Prostate gland (tissue), 2 donors: ENCODE measurements at regions not wholly inside any gene's neighbourhood (a gene's known extent, or its start where the extent isn't known, plus 50 kb on each side); places are given as distances from the start of the nearest gene placed in this dataset.

ENCODE experiments used
- DNase-seq: peaks from one replicate; pipeline ENCODE4 v3.0.0-alpha.2; 2019; ENCODE audit warnings: low spot score
- H3K27ac ChIP-seq, 2 donors: fragments of 200-600 bp; sonication (generic); 2 replicates each; pipeline ENCODE4 v1.5.1; 2017 to 2019
- H3K27me3 ChIP-seq: fragments of 200-600 bp; sonication (generic); replicated peaks from 2 replicates; pipeline ENCODE4 v1.5.1; 2019; ENCODE audit not compliant: insufficient read depth
- H3K36me3 ChIP-seq, 2 donors: fragments of 200-600 bp; sonication (generic); 1 replicate in 1 of 2; 2 replicates in 1 of 2; pipeline versions ENCODE4 v1.5.1 to v1.8.1; 2017 to 2019
- H3K4me1 ChIP-seq: fragments of 200-600 bp; sonication (generic); replicated peaks from 2 replicates; pipeline ENCODE4 v1.5.1; 2019
- H3K4me3 ChIP-seq, 2 donors: fragments of 200-600 bp; sonication (generic); 2 replicates each; pipeline ENCODE4 v1.5.1; 2017 to 2019
- H3K9me3 ChIP-seq: fragments of 200-600 bp; sonication (generic); 2 replicates; pipeline ENCODE4 v1.5.1; 2017
- POLR2A ChIP-seq: fragments of 450-650 bp; IDR thresholded peaks from one replicate; pipeline ENCODE4 v1.6.1; 2016; ENCODE audit warnings: antibody characterized with exemption, mild to moderate bottlenecking
- POLR2AphosphoS5 ChIP-seq: sonication (generic); formaldehyde crosslinking; IDR thresholded peaks from one replicate; pipeline ENCODE4 v1.6.1; 2017; ENCODE audit warnings: antibody characterized with exemption
- WGBS: methylation state at CpG from one replicate; pipeline ENCODE4 v1.1.5; 2018; 5-methylcytosine and 5-hydroxymethylcytosine counted together
- intact Hi-C: fragments of 100-400 bp; cut with DNase I; formaldehyde crosslinking; loops from one replicate; pipeline ENCODE4 v1.14.2; 2022
- TF ChIP-seq, protein P1 (sequence below), 4 experiments: fragments of 200-600 bp in 2 of 4; fragments of 450-650 bp in 2 of 4; sonication (generic) in 2 of 4; IDR thresholded peaks; 1 replicate in 3 of 4; 2 replicates in 1 of 4; pipeline ENCODE4 v1.5.1; 2016 to 2019; ENCODE audit warnings: antibody characterized with exemption in 4 of 4, mild to moderate bottlenecking in 2 of 4, moderate library complexity in 2 of 4

DNA sequence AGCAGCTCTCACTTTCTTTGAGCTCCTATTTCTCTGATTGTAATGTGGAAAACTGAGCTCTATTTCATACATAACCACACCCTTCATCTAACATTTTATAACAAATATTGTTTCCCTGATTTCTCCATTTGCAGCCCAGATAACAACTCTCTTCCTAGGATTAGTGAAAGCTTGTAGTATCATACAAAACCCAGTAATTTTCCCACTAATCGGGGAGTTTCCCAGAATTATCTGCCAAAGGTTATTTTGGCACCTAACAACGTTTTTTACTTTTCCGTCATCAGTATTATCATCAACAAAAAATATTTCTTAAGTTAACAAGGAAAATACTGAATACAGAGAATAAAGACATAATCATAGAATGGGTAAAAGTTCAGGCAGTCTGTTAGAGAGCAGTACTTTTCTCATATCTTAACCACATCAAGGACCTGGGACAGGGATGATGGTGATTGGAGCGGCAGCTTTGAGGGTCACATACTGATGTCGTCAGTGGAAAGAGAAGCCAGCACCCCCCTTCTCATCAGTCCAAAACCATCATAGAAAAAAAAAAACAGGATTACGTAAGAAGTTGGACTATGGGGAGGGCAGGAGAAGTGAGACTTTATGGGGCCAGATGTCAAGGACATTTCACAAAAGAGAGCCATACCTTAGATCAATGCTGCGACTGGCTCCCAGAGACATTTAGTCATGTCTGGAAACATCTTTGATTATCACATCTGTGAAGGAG lies 166.1 kb upstream of the TNFAIP3 start:
- H3K36me3 ChIP-seq, result no peaks in the 10 kb centered on the region
- H3K27ac ChIP-seq, result no peak overlapping the region
- intact Hi-C loops, result loop anchor here (10.0 kb wide), 1 partner anchor 274 kb away; no protein-coding TSS in a partner anchor
- DNase-seq, result no peak
- no peaks in the 10 kb centered on the region for H3K27me3 ChIP-seq
- TF ChIP-seq POLR2A, result no peak
- no peak for TF ChIP-seq POLR2AphosphoS5
- TF ChIP-seq, protein P1, sequence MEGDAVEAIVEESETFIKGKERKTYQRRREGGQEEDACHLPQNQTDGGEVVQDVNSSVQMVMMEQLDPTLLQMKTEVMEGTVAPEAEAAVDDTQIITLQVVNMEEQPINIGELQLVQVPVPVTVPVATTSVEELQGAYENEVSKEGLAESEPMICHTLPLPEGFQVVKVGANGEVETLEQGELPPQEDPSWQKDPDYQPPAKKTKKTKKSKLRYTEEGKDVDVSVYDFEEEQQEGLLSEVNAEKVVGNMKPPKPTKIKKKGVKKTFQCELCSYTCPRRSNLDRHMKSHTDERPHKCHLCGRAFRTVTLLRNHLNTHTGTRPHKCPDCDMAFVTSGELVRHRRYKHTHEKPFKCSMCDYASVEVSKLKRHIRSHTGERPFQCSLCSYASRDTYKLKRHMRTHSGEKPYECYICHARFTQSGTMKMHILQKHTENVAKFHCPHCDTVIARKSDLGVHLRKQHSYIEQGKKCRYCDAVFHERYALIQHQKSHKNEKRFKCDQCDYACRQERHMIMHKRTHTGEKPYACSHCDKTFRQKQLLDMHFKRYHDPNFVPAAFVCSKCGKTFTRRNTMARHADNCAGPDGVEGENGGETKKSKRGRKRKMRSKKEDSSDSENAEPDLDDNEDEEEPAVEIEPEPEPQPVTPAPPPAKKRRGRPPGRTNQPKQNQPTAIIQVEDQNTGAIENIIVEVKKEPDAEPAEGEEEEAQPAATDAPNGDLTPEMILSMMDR (IDR thresholded peaks at IDR 0.05), result no peak
- H3K9me3 ChIP-seq, result no peaks in the 10 kb centered on the region
- 71% methylated on average over 7 of the region's 7 CpGs for WGBS
- H3K4me3 ChIP-seq, result no peak overlapping the region
- no peaks in the 10 kb centered on the region for H3K4me1 ChIP-seq

DNA sequence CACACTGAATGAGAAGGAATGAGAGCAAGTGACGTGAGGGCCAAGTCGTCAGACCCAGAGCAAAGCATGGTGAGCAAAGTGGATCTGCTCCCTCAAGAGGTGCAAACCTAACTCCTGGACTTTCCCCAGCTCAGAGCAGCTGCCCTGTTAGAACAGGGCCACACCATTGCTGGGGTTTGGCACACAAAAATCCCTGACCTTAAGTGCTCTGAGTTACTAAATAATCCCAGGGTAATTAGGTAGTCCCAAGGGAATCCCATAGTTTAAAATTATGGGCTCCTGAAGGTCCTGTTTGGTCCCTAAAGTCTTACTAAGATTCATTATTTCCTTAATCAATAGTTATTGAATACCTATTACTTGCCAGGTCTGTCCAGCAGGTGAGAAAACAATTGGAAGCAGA lies 165.1 kb upstream of the TNFAIP3 start:
- intact Hi-C loops, result loop anchor here (10.0 kb wide), 1 partner anchor 273 kb away; no protein-coding TSS in a partner anchor
- H3K27ac ChIP-seq, result no peak overlapping the region

DNA sequence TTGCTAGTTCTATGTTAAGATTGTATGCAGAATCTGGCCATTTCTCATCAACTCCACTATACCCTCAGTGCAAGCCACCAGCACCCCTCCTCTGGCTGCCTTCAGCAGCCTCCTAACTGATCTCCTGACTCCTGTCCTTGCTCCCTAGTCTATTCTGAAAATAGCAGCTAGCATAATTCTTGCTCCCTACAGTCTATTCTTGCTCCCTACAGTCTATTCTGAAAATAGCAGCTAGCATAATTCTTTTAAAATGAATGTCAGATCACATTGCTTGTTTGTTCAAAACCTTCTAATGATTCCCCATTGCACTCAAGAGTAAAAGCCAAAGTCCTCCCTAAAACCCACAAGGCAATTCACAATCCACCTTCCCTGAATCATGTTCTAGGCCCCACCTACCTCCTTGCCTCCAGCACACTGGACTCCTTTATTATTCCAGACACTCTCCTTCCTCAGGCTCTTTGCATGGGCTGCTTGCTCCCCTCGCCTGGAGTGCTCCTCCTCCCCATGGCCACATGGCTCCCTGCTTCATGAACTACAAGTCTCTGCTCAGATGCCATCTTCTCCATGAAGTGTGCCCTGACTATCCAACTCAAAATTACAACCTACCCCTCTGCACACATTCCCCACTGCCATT lies 164.2 kb upstream of the TNFAIP3 start:
- H3K27ac ChIP-seq, result no peak overlapping the region
- intact Hi-C loops, result loop anchor here (10.0 kb wide), 1 partner anchor 272 kb away; no protein-coding TSS in a partner anchor
- no peaks in the 10 kb centered on the region for H3K27me3 ChIP-seq
- H3K4me3 ChIP-seq, result no peak overlapping the region
- no peaks in the 10 kb centered on the region for H3K36me3 ChIP-seq
- WGBS, result 95% methylated on average over 1 of the region's 1 CpG
- H3K4me1 ChIP-seq, result no peaks in the 10 kb centered on the region
- no peaks in the 10 kb centered on the region for H3K9me3 ChIP-seq
- DNase-seq, result no peak
- no peak for TF ChIP-seq POLR2AphosphoS5
- TF ChIP-seq, protein P1 (IDR thresholded peaks at IDR 0.05), result no peak
- no peak for TF ChIP-seq POLR2A

More for the DNA sequence above, 165.1 kb upstream of the TNFAIP3 start:
- TF ChIP-seq, protein P1 (IDR thresholded peaks at IDR 0.05), result no peak
- TF ChIP-seq POLR2AphosphoS5 (no peak), POLR2A (no peak)
- Histone ChIP-seq H3K4me1 (no peaks in the 10 kb centered on the region), H3K27me3 (no peaks in the 10 kb centered on the region), H3K4me3 (no peak overlapping the region), H3K36me3 (no peaks in the 10 kb centered on the region), H3K9me3 (no peaks in the 10 kb centered on the region)
- DNase-seq, result no peak
- 86% methylated on average over 2 of the region's 2 CpGs for WGBS

DNA sequence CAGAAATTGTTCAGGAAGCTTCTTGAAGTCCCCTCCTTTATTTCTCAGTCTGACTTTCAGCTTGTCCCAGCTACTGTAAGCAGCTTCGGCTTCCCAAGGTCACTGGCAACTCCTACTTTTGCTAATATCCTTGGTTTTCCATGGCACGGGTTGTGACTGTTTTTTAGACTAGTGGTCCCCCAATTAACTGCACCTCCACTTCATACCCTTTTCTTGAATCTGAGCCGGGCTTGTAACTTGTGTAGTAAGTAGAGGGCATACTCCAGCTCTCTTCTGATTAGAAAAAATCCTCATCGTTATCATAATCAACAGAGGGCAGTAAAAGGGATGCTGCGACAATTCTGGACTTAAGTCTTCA lies 162.3 kb upstream of the TNFAIP3 start:
- no peak for DNase-seq
- Histone ChIP-seq H3K27me3 (no peaks in the 10 kb centered on the region), H3K4me1 (no peaks in the 10 kb centered on the region), H3K36me3 (no peaks in the 10 kb centered on the region), H3K27ac (no peak overlapping the region), H3K4me3 (no peak overlapping the region), H3K9me3 (no peaks in the 10 kb centered on the region)
- intact Hi-C loops, result loop anchor here (1.0 to 10.0 kb wide), 3 partner anchors 238 to 403 kb away; partner anchors contain the start of gene PERP
- 64% methylated on average over 5 of the region's 5 CpGs for WGBS
- TF ChIP-seq POLR2AphosphoS5 (no peak), POLR2A (no peak)
- TF ChIP-seq, protein P1 (IDR thresholded peaks at IDR 0.05), result no peak
